WTC11 (cell line): ENCODE measurements at regions not wholly inside any gene's neighbourhood (a gene's known extent, or its start where the extent isn't known, plus 50 kb on each side); places are given as distances from the start of the nearest gene placed in this dataset.

ENCODE experiments used
- CBFB ChIP-seq: sonication (generic); formaldehyde crosslinking; IDR thresholded peaks from 2 replicates; pipeline ENCODE4 v1.8.1; 2022; ENCODE audit warnings: mild to moderate bottlenecking, low read depth, missing genetic modification reagents
- CREM ChIP-seq: sonication (generic); formaldehyde crosslinking; IDR thresholded peaks from 2 replicates; pipeline ENCODE4 v1.8.1; 2022; ENCODE audit warnings: mild to moderate bottlenecking, missing genetic modification reagents, moderate library complexity
- FOXJ3 ChIP-seq: sonication (generic); formaldehyde crosslinking; IDR thresholded peaks from 2 replicates; pipeline ENCODE4 v1.9.0; 2021; ENCODE audit warnings: missing genetic modification reagents, mild to moderate bottlenecking, borderline replicate concordance
- MXD4 ChIP-seq: fragments of 250-450 bp; sonication (Bioruptor Pico); IDR thresholded peaks from 2 replicates; pipeline ENCODE4 v1.8.0; 2021; ENCODE audit warnings: mild to moderate bottlenecking, moderate library complexity, borderline replicate concordance
- NR3C1 ChIP-seq: sonication (generic); formaldehyde crosslinking; conservative IDR thresholded peaks from 2 replicates; pipeline ENCODE4 v1.8.1; 2023; ENCODE audit warnings: low read depth, mild to moderate bottlenecking, missing genetic modification reagents
- SP1 ChIP-seq: sonication (generic); formaldehyde crosslinking; conservative IDR thresholded peaks from 2 replicates; pipeline ENCODE4 v1.8.1; 2022; ENCODE audit warnings: missing genetic modification reagents
- ZNF138 ChIP-seq: sonication (generic); formaldehyde crosslinking; conservative IDR thresholded peaks from 2 replicates; pipeline ENCODE4 v1.8.1; 2022; ENCODE audit warnings: mild to moderate bottlenecking, moderate library complexity, missing genetic modification reagents
- ZNF232 ChIP-seq: sonication (generic); formaldehyde crosslinking; IDR thresholded peaks from 2 replicates; pipeline ENCODE4 v1.8.0; 2022; ENCODE audit warnings: mild to moderate bottlenecking, missing genetic modification reagents
- TF ChIP-seq, protein P1 (sequence below): fragments of 200-600 bp; IDR thresholded peaks from 2 replicates; pipeline ENCODE4 v1.8.0; 2022; ENCODE audit warnings: antibody characterized with exemption
- TF ChIP-seq, protein P2 (sequence below): sonication (generic); formaldehyde crosslinking; IDR thresholded peaks from 2 replicates; pipeline ENCODE4 v1.8.1; 2022; ENCODE audit warnings: low read depth, mild to moderate bottlenecking, moderate library complexity, missing genetic modification reagents, borderline replicate concordance
- TF ChIP-seq, protein P3 (sequence below): sonication (generic); formaldehyde crosslinking; IDR thresholded peaks from 2 replicates; pipeline ENCODE4 v1.8.0; 2022; ENCODE audit warnings: mild to moderate bottlenecking, missing genetic modification reagents
- TF ChIP-seq, protein P4 (sequence below): sonication (generic); formaldehyde crosslinking; IDR thresholded peaks from 2 replicates; pipeline ENCODE4 v1.8.0; 2022; ENCODE audit warnings: mild to moderate bottlenecking, missing genetic modification reagents
- TF ChIP-seq, protein P5 (sequence below): sonication (generic); formaldehyde crosslinking; conservative IDR thresholded peaks from 2 replicates; pipeline ENCODE4 v1.8.1; 2022; ENCODE audit warnings: mild to moderate bottlenecking, missing genetic modification reagents

DNA sequence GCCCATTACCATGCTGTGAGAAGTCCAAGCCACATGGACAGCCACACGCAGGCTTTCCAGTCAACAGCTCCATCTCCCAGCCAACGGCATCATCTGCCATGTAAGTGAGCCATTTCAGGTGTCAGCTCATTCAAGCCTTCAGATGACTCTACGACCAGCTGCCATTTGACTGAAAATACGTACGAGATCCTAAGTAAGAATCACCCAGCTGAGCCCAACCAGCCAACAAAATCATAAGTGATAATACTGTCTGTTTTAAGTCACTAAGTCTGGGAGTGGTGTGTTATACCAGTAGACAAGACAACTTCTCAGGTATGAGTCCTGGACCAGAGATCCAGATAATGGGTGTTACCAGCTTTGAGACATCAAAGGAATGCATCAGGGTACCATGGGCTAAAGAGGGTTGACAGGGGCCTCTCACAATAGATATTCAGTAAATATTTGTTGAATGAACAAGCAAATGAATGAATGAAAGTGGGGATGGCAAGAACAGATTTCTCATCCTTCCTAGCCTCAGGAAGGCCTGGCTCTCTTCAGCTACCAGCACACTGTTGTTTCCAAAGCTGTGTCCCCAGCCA is 52.9 kb upstream of the CTIF start:
- TF ChIP-seq, protein P1, sequence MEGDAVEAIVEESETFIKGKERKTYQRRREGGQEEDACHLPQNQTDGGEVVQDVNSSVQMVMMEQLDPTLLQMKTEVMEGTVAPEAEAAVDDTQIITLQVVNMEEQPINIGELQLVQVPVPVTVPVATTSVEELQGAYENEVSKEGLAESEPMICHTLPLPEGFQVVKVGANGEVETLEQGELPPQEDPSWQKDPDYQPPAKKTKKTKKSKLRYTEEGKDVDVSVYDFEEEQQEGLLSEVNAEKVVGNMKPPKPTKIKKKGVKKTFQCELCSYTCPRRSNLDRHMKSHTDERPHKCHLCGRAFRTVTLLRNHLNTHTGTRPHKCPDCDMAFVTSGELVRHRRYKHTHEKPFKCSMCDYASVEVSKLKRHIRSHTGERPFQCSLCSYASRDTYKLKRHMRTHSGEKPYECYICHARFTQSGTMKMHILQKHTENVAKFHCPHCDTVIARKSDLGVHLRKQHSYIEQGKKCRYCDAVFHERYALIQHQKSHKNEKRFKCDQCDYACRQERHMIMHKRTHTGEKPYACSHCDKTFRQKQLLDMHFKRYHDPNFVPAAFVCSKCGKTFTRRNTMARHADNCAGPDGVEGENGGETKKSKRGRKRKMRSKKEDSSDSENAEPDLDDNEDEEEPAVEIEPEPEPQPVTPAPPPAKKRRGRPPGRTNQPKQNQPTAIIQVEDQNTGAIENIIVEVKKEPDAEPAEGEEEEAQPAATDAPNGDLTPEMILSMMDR, result no peak
- TF ChIP-seq, protein P2, sequence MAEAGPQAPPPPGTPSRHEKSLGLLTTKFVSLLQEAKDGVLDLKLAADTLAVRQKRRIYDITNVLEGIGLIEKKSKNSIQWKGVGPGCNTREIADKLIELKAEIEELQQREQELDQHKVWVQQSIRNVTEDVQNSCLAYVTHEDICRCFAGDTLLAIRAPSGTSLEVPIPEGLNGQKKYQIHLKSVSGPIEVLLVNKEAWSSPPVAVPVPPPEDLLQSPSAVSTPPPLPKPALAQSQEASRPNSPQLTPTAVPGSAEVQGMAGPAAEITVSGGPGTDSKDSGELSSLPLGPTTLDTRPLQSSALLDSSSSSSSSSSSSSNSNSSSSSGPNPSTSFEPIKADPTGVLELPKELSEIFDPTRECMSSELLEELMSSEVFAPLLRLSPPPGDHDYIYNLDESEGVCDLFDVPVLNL, result no peak
- TF ChIP-seq ZNF232 (CRISPR knock-in tag) (no peak), CREM (CRISPR knock-in tag) (no peak), CBFB (CRISPR knock-in tag) (no peak), FOXJ3 (CRISPR knock-in tag) (no peak), MXD4 (CRISPR knock-in tag) (no peak), ZNF138 (CRISPR knock-in tag) (no peak), NR3C1 (CRISPR knock-in tag) (no peak), SP1 (CRISPR knock-in tag) (no peak)
- TF ChIP-seq, protein P3, sequence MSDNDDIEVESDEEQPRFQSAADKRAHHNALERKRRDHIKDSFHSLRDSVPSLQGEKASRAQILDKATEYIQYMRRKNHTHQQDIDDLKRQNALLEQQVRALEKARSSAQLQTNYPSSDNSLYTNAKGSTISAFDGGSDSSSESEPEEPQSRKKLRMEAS, result no peak
- TF ChIP-seq, protein P4, sequence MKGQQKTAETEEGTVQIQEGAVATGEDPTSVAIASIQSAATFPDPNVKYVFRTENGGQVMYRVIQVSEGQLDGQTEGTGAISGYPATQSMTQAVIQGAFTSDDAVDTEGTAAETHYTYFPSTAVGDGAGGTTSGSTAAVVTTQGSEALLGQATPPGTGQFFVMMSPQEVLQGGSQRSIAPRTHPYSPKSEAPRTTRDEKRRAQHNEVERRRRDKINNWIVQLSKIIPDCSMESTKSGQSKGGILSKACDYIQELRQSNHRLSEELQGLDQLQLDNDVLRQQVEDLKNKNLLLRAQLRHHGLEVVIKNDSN (CRISPR knock-in tag), result no peak
- TF ChIP-seq, protein P5, sequence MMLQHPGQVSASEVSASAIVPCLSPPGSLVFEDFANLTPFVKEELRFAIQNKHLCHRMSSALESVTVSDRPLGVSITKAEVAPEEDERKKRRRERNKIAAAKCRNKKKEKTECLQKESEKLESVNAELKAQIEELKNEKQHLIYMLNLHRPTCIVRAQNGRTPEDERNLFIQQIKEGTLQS (CRISPR knock-in tag), result no peak
